Mesenchymal stem cell (in vitro differentiated cells and primary cell): ENCODE measurements at regions not wholly inside any gene's neighbourhood (a gene's known extent, or its start where the extent isn't known, plus 50 kb on each side); places are given as distances from the start of the nearest gene placed in this dataset.

Experiments
- DNase-seq: peaks from one replicate; pipeline ENCODE4 v3.0.0-alpha.2; 2013
- H2AFZ ChIP-seq: one replicate; pipeline ENCODE4 v1.6.1; 2013; ENCODE audit warnings: low read depth, mild to moderate bottlenecking, control low read depth, inconsistent platforms, low read length, moderate library complexity
- H2AK5ac ChIP-seq: 2 replicates; pipeline ENCODE4 v1.6.1; 2013; ENCODE audit warnings: low read length, moderate library complexity, mild to moderate bottlenecking, inconsistent platforms; ENCODE audit not compliant: severe bottlenecking
- H2BK120ac ChIP-seq: one replicate; pipeline ENCODE4 v1.6.1; 2013; ENCODE audit warnings: low read depth, mild to moderate bottlenecking, inconsistent platforms, low read length, moderate library complexity
- H2BK12ac ChIP-seq, 2 experiments: one replicate each; pipeline ENCODE4 v1.6.1; 2013; ENCODE audit warnings: inconsistent platforms in 2 of 2, low read length in 2 of 2, mild to moderate bottlenecking in 2 of 2, moderate library complexity in 2 of 2, control low read depth in 1 of 2
- H2BK15ac ChIP-seq: one replicate; pipeline ENCODE4 v1.6.1; 2013; ENCODE audit warnings: mild to moderate bottlenecking, low read depth, inconsistent platforms; ENCODE audit not compliant: poor library complexity, severe bottlenecking
- H2BK5ac ChIP-seq: 2 replicates; pipeline ENCODE4 v1.6.1; 2013; ENCODE audit warnings: low read depth, mild to moderate bottlenecking, low read length, control low read depth, inconsistent platforms; ENCODE audit not compliant: poor library complexity, severe bottlenecking
- H3K14ac ChIP-seq, 2 experiments: one replicate each; pipeline ENCODE4 v1.6.1; 2013; ENCODE audit warnings: inconsistent platforms in 2 of 2, low read length in 2 of 2, control low read depth in 1 of 2, mild to moderate bottlenecking in 1 of 2, moderate library complexity in 1 of 2
- H3K18ac ChIP-seq, 2 experiments: one replicate each; pipeline ENCODE4 v1.6.1; 2013; ENCODE audit warnings: inconsistent platforms in 2 of 2, low read length in 2 of 2, control low read depth in 1 of 2, low read depth in 1 of 2, mild to moderate bottlenecking in 1 of 2
- H3K23ac ChIP-seq, 2 experiments: one replicate each; pipeline ENCODE4 v1.6.1; 2013; ENCODE audit warnings: inconsistent platforms in 2 of 2, low read length in 2 of 2, mild to moderate bottlenecking in 2 of 2, moderate library complexity in 2 of 2, control low read depth in 1 of 2
- H3K27ac ChIP-seq: 2 replicates; pipeline ENCODE4 v1.5.1; 2013; ENCODE audit warnings: mild to moderate bottlenecking, moderate library complexity, low read length, control low read depth, inconsistent platforms; ENCODE audit not compliant: poor library complexity, severe bottlenecking
- H3K27me3 ChIP-seq, 2 experiments: 2 replicates each; pipeline versions ENCODE4 v1.6.1 to v1.7.0; 2013; ENCODE audit warnings: low read length in 2 of 2, mild to moderate bottlenecking in 2 of 2, moderate library complexity in 2 of 2, control low read depth in 1 of 2, inconsistent platforms in 1 of 2; ENCODE audit not compliant: control insufficient read depth in 1 of 2, insufficient read depth in 1 of 2
- H3K36me3 ChIP-seq, 2 experiments: 2 replicates each; pipeline versions ENCODE4 v1.6.1 to v1.7.0; 2013; ENCODE audit warnings: low read length in 2 of 2, control low read depth in 1 of 2, inconsistent platforms in 1 of 2, low read depth in 1 of 2, mild to moderate bottlenecking in 1 of 2; ENCODE audit not compliant: insufficient read depth in 2 of 2, control insufficient read depth in 1 of 2
- H3K4ac ChIP-seq, 2 experiments: one replicate each; pipeline ENCODE4 v1.6.1; 2013; ENCODE audit warnings: inconsistent platforms in 2 of 2, low read length in 2 of 2, mild to moderate bottlenecking in 2 of 2, moderate library complexity in 2 of 2, control low read depth in 1 of 2, low read depth in 1 of 2
- H3K4me1 ChIP-seq: 2 replicates; pipeline ENCODE4 v1.6.1; 2013; ENCODE audit warnings: low read depth, low read length, control low read depth; ENCODE audit not compliant: control insufficient read depth, insufficient read depth
- H3K4me2 ChIP-seq: 2 replicates; pipeline ENCODE4 v1.6.1; 2013; ENCODE audit warnings: low read length, mild to moderate bottlenecking, inconsistent platforms; ENCODE audit not compliant: poor library complexity, severe bottlenecking
- H3K4me3 ChIP-seq, 2 experiments: 2 replicates each; pipeline versions ENCODE4 v1.5.1 to v1.7.0; 2013; ENCODE audit warnings: low read length in 2 of 2, mild to moderate bottlenecking in 2 of 2, control low read depth in 1 of 2, low read depth in 1 of 2; ENCODE audit not compliant: insufficient read depth in 1 of 2
- H3K79me1 ChIP-seq: replicated peaks from 2 replicates; pipeline ENCODE4 v1.6.1; 2013; ENCODE audit warnings: mild to moderate bottlenecking, control low read depth, low read length, inconsistent platforms; ENCODE audit not compliant: poor library complexity, severe bottlenecking
- H3K9ac ChIP-seq: 2 replicates; pipeline ENCODE4 v1.7.0; 2013; ENCODE audit warnings: mild to moderate bottlenecking, low read length, moderate library complexity
- H3K9me3 ChIP-seq: 2 replicates; pipeline ENCODE4 v1.7.0; 2013; ENCODE audit warnings: mild to moderate bottlenecking, low read length; ENCODE audit not compliant: control insufficient read depth
- H4K8ac ChIP-seq: one replicate; pipeline ENCODE4 v1.6.1; 2013; ENCODE audit warnings: inconsistent platforms, mild to moderate bottlenecking, low read length, moderate library complexity
- H4K91ac ChIP-seq: one replicate; pipeline ENCODE4 v1.6.1; 2013; ENCODE audit warnings: mild to moderate bottlenecking, low read length, inconsistent platforms
- WGBS: methylation state at CpG from one replicate; pipeline ENCODE4 v1.1.7; 2013; ENCODE audit warnings: mixed read lengths; 5-methylcytosine and 5-hydroxymethylcytosine counted together

DNA sequence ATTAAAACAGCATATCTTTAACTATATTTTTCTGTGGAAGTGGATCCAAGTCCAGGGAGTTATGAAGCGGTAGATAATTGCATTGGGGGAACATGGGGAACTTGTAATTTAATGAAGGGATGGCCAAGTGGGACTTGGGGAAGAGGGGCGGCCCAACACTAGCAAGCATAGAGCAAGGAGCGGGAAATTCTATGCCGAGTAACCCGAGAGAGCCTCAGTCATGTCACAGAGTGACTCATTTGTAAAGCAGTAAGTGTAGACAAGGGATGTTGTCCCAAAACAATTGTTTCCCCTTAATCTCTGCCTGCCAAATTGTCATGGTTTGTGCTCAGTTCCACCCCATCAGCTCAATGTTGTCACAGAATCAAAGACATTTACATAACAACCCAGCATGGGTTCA is 620.1 kb downstream of the AJAP1 start:
- no peak overlapping the region for H2AK5ac ChIP-seq
- H3K27me3 ChIP-seq, result no peaks in the 10 kb centered on the region
- H3K18ac ChIP-seq, result no peak overlapping the region
- no peak overlapping the region for H2BK15ac ChIP-seq
- no peak overlapping the region for H2BK12ac ChIP-seq
- no peak overlapping the region for H3K4me2 ChIP-seq
- WGBS, result 62% methylated on average over 5 of the region's 5 CpGs
- no peak overlapping the region for H2BK120ac ChIP-seq
- H3K9ac ChIP-seq, result no peak overlapping the region
- no peak overlapping the region for H3K14ac ChIP-seq
- no peaks in the 10 kb centered on the region for H3K4me1 ChIP-seq
- no peaks in the 10 kb centered on the region for H3K9me3 ChIP-seq
- H3K36me3 ChIP-seq, result no peaks in the 10 kb centered on the region
- no peak overlapping the region for H3K4ac ChIP-seq
- no peak overlapping the region for H4K8ac ChIP-seq
- H3K79me1 ChIP-seq, result no peaks in the 10 kb centered on the region
- no peak overlapping the region for H3K23ac ChIP-seq
- no peak overlapping the region for H4K91ac ChIP-seq
- no peak overlapping the region for H3K27ac ChIP-seq
- no peak overlapping the region for H2BK5ac ChIP-seq
- DNase-seq, result no peak
- H2AFZ ChIP-seq, result no peak overlapping the region
- H3K4me3 ChIP-seq, result no peak overlapping the region

GRCh38 chr1:5273280-5274003 is 619.0 kb downstream of the AJAP1 start:
- Histone ChIP-seq H3K23ac (no peak overlapping the region), H3K36me3 (no peaks in the 10 kb centered on the region), H2BK120ac (no peak overlapping the region), H3K79me1 (no peaks in the 10 kb centered on the region), H3K27me3 (no peaks in the 10 kb centered on the region), H2BK12ac (no peak overlapping the region), H3K4me2 (no peak overlapping the region), H3K9me3 (no peaks in the 10 kb centered on the region), H4K91ac (no peak overlapping the region), H3K14ac (no peak overlapping the region), H2BK5ac (no peak overlapping the region), H2AK5ac (no peak overlapping the region), H4K8ac (no peak overlapping the region), H2BK15ac (no peak overlapping the region), H3K27ac (no peak overlapping the region), H3K4me1 (no peaks in the 10 kb centered on the region), H2AFZ (no peak overlapping the region), H3K18ac (no peak overlapping the region), H3K4me3 (no peak overlapping the region), H3K4ac (no peak overlapping the region), H3K9ac (no peak overlapping the region)
- 64% methylated on average over 3 of the region's 3 CpGs for whole genome bisulfite sequencing
- no peak for DNase-seq

- no peaks in the 10 kb centered on the region for H3K9me3 ChIP-seq
- no peak overlapping the region for H3K4me2 ChIP-seq
- 85% methylated on average over 7 of the region's 7 CpGs for WGBS
Observed at GRCh38 chr1:5272325-5272724, 617.9 kb downstream of the AJAP1 start.

DNA sequence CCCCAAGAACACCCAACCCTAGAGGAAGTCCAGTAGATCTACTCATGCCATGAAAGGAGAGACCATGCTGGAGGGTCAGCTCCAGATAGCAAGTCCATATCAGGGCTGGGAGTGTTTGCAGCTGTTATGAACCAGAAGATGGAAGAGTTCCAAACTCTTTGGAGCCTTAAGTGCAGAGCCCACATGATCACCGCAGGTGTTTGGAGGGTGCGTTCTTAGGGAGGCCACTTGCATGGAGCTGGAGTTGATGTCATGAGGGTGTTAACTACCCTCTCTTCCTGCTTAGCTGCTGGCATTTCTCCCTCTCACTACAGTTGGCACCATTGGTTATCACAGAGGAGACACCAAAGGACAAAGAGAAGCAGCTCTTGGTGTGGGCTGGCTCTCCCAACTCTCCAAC is 616.9 kb downstream of the AJAP1 start:
- WGBS, result 100% methylated on average over 2 of the region's 2 CpGs
- Histone ChIP-seq H3K23ac (no peak overlapping the region), H3K36me3 (no peaks in the 10 kb centered on the region), H3K27me3 (no peaks in the 10 kb centered on the region), H4K91ac (no peak overlapping the region), H3K79me1 (no peaks in the 10 kb centered on the region), H4K8ac (no peak overlapping the region), H2BK15ac (no peak overlapping the region), H3K9ac (no peak overlapping the region), H2BK12ac (no peak overlapping the region), H3K4ac (no peak overlapping the region), H2BK120ac (no peak overlapping the region), H3K4me2 (no peak overlapping the region), H2AFZ (no peak overlapping the region), H3K4me1 (no peaks in the 10 kb centered on the region), H3K18ac (no peak overlapping the region), H2BK5ac (no peak overlapping the region), H3K9me3 (no peaks in the 10 kb centered on the region), H3K4me3 (no peak overlapping the region), H3K27ac (no peak overlapping the region), H3K14ac (no peak overlapping the region), H2AK5ac (no peak overlapping the region)
- DNase-seq, result no peak

More at GRCh38 chr1:5272325-5272724, 617.9 kb downstream of the AJAP1 start:
- Histone ChIP-seq H3K23ac (no peak overlapping the region), H2AK5ac (no peak overlapping the region), H3K14ac (no peak overlapping the region), H2BK120ac (no peak overlapping the region), H3K79me1 (no peaks in the 10 kb centered on the region), H3K4me3 (no peak overlapping the region), H2BK5ac (no peak overlapping the region), H4K8ac (no peak overlapping the region), H3K4ac (no peak overlapping the region), H3K4me1 (no peaks in the 10 kb centered on the region), H3K27me3 (no peaks in the 10 kb centered on the region), H2BK12ac (no peak overlapping the region), H2BK15ac (no peak overlapping the region), H3K9ac (no peak overlapping the region), H3K27ac (no peak overlapping the region), H3K18ac (no peak overlapping the region), H2AFZ (no peak overlapping the region), H4K91ac (no peak overlapping the region), H3K36me3 (no peaks in the 10 kb centered on the region)
- DNase-seq, result no peak
